ENCODE measurements at regions not wholly inside any gene's neighbourhood (a gene's known extent, or its start where the extent isn't known, plus 50 kb on each side); places are given as distances from the start of the nearest gene placed in this dataset.
"Not testable (repeated sequence)": the region's sequence is repeated elsewhere in the genome, so short reads cannot be mapped to it uniquely, and the experiment has no call there.

DNA sequence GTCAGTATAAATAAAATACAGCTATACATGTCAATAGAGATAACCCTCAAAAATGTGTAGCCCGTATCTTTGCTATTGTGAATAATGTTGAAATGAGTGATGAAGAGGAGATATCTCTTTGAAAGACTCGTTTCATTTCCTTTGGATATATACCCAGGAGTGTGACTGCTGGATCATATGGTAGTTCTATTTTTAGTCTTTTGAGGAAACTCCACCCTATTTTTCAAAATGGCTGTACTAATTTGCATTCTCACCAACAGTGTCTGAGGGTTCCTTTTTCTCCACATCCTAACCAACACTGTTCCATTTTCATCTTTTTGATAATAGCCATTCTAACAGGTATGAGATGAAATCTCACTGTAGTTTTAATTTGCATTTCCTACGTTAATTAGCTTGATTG is 237.5 kb upstream of the GBE1 start:
- no peak for DNase-seq

DNA sequence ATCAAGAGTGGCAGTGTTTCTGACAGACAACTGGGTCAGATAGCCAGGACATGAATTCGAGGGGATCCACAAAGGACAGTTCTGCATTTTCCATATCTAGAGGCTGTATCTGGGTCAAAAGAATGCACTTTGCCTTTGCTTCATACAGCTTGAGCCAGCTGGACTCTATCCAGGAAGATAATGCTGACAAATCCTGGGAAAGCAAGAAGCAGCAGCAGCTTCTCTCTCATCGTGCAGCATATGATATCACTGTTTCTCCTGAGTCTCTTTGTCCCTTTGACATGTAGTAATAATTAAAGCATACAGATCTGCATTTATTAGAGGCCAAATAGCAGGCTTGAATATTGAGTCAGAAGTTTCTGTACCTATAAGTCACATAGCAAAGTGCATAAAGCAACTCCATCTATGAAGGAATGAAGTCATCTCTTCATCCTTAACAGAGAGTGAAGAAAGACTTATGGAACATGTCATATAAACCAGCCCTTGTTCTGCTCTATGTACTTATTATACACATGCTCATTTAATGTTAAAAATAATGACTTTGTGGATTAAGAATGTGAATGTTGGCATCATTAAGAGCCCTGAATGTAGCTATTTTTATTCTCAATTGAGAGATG is 236.8 kb upstream of the GBE1 start:
- DNase-seq, result no peak

DNA sequence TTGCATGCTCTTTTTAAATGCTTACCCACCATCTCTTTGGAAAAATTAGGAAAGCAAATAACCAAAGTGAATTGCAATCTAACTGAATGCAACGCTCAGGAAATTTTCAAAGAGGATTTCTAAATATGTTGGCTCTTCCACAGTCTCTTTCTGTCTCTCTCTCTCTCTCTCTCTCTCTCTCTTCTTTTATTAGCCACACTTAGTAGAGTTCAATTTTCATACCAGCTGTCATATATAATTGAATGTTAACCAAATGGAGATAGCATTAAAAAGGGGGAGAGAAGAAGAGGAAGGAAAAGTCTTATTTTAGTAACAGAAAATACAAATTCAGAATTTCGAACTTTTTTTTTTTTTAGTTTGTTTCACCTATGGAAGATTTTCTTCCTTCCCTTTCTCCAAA is 235.9 kb upstream of the GBE1 start:
- no peak for DNase-seq

DNA sequence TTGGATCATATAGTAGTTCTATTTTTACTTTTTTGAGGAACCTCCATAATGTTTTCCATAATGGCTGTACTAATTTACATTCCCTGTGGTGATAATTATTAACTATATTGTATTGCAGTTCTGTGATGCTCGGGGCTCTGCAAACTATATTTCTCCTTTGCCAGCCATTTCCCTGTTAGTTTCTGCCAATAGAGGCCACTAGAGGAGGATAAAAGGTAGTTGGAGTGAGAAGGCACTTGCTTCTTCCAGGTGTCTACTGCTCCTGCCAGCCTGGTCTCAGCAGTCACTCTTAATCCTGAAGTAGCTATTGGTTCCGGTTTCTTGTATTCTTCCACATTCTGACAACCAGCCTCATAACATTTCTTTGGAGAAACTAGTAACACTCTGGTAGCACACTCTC is 233.9 kb upstream of the GBE1 start:
- no peak for DNase-seq

DNA sequence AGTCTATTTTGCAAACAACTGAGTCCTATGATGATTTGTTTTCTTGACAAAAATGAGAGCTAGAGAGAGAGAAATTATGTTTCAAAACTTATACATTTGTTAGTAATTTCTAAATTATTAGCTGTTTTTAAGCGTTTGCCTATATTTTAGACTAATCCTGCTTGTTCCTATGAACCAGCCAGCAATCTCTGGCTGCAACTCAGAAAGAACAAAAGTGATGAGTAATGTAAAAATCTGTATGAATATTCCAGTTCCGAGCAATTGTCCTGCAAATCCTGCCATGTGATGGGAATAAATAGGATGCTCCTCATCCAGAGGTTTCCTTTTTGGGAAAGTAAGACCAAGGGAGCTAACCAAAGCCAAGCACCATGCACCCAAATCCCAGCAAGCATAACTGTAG is 228.3 kb upstream of the GBE1 start:
- DNase-seq, result no peak

DNA sequence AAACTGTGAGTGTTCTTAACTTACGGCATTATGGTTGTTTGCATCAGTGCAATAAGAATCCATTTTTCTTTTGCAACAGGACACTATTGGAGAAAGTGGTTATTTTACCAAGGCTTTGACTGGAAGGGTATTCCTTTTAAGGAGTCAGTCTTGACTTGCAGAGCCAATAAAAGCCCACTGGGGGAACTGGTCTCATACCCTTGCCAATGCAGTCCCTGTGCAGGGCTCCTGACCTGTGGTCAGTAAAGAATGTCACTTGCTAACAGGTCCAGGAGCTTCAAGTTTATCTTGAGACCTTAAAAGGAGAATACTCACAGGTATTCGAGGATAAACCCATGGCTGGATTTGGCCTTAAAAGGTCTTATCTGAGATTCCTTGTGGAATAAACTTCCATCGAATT is 227.8 kb upstream of the GBE1 start:
- no peak for DNase-seq

DNA sequence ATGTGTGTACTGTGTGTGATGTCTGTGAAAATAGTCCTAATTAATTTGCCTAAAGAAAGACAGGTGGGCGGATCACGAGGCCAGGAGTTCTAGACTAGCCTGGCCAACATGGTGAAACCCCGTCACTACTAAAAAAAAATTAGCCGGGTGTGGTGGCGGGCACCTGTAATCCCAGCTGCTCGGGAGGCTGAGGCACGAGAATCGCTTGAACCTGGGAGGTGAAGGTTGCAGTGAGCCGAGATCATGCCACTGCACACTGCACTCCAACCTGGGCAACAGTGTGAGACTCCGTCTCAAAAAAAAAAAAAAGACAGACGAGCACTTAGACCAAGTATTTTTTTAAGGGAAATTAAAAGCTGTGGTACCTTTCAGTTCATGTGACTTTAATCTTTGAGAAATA is 226.0 kb upstream of the GBE1 start:
- not testable (repeated sequence) for DNase-seq

DNA sequence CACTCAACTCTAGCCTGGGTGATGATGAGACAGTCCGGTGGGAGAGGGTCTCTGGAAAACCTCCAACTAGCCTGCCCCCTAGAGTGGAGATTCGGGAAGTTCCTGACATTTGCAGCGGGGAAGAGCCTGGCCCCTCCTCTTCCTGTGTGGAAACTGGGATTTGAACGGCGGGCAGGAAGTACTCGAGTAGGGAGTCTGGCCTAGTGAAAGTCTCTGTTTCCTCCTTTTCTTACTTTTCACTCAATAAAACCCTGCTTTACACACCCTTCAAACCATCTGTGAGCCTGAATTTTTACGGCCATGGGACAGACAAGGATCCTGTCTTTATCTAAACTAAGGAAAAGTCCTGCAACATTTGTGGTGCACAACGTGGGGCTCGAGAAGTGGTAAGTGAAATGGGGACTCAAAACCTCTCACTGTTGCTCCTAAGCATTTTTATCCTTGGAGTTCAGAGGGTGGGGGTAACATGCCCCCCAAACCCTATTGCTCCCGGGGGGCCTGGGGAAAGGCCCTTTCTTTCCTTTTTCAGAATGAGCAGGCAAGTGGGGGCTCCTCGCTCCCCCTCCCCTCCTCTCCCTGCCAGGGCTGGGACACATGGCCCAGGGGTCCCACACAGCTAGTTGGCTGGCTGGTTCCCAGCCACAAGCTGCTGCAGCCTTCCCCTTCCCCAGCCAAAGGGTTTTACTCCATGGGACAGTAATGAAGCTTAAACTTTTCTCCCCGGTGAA is 224.7 kb upstream of the GBE1 start:
- DNase-seq, result no peak

DNA sequence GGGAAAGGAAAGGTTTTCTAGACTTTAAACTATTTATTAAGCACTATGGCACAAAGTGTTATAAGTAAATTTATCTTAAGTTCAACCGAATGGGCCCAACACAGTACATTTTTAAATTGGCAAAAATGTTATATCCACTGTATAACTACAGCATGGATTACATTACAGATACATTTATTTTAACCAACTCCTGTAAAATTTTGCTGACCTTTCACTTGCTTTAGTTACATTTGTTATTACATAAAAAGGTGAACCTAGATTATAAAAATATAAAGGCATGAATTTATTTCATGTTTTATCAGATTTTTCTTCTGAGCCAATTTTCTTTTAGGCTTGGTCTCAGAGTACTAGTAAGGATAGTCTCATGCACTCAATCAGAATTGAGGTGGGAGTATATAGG is 221.9 kb upstream of the GBE1 start:
- no peak for DNase-seq

DNA sequence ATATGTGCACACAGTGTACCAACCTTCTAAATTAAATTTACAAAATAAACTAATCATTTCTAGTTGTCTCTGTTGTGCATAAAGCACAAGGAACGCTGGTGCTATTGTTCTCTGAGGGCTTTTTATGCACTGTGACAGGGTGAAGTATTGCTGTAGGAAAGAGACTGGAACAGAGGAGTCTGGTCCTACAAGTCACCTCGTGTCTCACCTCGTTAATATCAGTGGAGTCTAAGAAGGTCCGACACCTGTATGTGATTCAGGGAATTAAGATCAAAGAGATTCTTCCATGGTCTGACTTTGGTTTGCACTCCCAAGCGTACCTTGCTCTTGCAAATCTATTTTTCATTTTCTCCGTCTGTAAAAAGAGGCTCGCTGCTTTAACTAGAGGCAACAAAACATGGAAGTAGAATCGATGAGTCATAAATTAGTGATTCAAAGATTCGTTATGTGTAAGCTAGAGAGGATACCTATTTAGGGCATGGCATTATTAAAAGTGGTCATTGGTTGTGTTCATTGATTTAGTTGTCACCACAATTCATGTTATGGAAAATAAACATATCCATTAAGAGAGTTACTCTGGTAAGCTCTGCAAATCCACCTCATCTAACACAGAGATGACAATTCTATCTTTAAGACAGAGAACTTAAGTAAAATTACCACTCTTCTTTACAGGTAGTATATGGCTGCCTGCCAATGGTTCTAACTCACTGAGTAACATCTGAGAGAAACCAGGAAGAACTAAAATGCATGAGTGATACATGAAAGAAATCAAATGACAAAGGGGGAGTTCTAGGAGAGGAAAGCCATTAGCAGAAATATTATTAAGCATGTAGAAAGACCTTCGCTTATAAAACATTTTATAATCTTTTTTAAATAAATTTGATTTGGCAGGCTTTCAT is 219.4 kb upstream of the GBE1 start:
- no peak for DNase-seq

DNA sequence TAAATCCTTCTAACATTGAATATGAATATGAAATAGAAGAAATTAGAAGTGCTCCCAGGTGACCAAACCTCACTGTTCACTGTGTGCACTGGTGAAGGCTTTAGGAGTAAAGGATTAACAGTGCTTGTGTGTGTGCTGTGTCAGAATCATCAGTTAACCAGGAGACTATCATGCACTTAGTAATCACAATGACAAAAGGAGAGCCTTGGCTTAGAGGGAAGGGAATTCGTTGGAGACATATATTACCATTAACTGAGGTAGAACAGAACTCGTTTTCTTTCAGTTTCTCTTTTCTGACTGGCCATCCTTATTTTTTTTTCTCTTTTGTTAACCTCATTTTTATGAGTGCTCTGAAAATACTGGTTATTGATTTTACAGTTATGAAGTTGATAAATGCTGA is 213.3 kb upstream of the GBE1 start:
- DNase-seq, result no peak

DNA sequence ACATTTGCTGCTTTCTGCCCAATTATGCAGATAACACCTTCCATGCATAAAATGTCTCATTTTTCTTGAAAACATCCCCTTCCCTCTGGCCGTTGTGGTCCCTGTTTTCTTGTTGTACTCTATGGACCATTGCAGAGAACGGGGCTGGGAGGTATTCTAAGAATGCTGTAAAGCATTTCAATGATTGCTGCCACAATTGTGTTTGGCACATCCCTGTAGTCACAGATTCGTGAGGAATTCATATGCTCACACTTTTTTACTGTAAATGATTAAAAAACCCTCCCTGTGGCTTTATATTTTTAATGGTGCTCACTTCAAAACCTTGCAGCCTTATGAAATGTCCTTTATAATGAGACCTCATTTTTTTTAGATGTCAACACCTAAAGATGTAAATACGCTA is 207.2 kb upstream of the GBE1 start:
- DNase-seq, result no peak

DNA sequence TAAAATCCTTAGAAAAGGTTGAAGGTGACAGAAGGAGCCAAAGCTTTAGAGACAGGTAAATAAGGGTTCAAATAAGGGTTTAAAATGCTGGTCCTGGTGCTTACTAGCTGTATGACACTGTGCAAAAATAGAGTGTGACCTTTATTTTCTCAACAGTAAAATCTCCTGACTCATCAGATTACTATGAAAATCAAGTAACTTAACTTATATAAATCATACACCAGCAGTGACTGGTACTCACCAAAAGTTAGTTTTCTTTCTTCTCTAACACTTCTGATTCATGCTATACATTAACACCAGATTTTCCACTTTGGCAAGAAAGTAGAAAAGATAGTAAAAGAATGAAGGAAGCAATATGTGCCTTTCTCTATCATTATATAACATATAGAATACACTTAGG is 205.9 kb upstream of the GBE1 start:
- no peak for DNase-seq

DNA sequence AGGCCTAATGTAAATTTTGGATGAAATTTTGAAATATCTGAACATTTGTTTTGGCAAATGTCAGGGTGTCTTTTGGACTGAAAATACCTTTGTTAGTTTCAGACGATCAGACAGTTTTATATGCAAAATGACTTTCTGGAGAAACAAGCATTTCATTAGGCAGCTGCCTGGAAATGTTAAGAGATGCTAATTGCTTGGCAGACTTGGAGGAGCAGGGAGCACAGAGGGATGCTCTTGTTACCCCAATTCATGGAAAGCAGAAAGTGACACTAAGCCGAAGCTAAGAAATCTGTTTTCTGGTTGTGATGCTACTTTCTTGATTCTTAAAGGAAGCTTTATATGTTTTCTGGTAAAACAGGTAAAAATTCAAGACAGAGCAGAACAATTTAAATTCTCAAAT is 204.3 kb upstream of the GBE1 start:
- no peak for DNase-seq

DNA sequence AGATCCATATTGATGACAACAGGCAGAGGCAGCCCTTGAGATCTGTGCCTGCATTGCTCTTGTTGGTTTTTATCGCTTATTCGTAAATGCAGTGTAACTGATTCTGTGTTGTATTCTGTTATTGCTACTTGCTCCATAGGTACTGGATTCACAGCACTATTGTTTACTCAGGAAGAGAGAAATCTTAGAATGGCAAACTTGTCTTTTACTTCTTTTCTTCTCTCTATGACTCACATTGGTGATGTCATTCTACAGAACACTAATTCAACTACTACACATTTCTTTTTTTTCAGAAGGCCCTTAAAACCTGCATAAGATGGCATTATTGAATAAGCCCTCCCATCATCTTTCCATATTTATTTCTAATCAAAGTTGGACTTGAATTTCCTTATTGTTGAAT is 201.0 kb upstream of the GBE1 start:
- DNase-seq, result no peak

DNA sequence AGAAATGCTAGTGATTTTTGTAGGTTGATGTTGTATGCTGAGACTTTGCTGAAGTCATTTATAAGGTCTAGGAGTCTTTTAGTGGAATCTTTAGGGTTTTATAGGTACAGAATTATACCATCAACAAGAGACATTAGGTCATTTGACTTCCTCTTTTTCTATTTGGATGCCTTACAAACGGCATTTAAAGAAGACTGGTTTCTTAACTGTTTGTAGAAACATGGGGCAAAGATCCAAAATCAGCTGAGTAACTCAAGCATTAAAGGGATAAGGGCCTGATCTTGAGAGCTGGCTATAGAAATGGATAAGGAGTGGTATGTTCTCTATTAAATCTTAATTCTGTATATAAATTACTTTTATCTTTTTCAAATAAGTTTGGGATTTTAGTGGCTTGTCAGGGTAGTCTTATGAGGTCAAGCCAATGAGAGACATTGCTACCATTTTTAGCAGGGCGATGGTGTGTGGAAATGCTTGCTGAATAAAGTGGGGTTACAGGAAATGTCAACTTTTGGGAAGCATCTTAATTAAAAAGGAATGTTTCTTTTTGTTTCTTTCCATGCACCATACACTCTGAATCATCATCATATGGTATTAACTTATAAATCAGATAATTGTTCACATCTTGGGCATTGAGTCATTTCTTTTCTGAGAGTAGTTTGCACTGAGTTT is 197.7 kb upstream of the GBE1 start:
- no peak for DNase-seq

DNA sequence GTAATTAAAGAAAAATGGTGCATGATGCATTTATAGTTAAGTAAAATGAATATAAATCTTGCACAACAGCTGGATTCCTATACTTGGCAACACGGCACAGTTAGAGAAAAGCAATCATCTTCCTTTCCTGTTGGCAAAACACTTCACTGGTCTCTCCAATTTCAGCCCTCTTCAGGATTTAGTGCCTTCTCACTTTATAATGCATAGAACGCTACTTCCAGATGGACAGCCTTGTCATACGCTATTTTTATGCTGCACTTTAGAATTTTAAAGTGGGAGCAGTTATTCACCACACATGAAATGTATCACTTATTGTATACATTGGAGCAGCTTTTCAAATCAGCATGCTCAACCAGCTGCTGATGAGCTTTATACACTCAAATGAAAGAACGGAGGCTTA is 194.4 kb upstream of the GBE1 start:
- no peak for DNase-seq

DNA sequence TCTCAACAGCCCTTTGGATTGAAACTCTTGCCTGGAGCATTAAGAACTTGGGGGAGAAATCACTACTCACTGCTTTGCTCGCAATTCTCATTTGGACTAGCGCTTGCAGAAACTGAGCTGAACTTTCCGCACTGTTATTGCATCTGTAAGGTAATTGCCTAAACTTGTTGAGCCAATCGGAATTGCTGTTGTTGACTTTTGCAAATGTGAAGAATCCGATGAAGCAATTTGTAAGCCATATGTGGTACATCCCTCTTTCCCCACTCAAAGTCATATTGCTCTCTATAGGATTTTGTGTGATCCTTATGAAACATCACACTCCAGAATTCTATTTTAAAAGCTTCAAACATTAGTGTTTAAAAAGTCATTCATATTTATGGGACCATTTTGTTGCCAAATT is 191.7 kb upstream of the GBE1 start:
- DNase-seq, result no peak

DNA sequence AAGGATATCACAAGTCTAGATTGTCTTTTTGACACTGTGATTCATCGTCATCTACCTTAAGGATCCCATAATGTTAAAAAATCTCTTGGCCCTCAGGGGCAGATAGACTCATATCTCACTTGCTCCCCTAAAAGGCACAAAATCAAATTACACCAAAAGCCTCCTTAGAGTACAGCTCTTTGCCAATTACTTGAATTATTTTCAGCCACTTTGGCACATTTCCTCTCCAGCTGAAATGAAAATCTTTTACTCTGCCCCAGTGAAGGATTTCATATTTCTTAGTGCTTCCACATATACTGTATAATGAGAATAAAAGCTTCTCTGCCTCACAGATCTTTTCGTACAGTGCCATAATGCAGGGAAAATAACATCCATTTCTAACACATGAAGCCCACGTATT is 190.7 kb upstream of the GBE1 start:
- no peak for DNase-seq

DNA sequence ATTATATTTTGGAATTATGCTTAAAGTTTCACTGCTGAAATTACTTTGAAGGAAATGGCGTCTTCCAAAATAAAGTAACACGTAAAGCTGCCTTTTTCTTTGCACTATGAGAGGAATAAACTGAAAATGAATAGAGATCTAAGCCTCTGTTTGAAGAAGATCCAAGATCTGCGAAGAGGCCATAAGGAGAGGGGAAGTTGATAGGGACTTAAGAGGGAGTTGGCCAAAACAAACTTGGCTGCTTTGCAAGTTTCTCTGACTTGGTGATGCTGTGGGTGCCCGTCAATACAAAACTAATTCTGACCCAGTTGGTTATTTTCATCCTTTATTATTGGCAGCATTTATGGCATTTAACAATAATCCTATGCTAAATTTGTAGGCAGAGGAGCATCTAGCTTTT is 190.2 kb upstream of the GBE1 start:
- DNase-seq, result no peak

DNA sequence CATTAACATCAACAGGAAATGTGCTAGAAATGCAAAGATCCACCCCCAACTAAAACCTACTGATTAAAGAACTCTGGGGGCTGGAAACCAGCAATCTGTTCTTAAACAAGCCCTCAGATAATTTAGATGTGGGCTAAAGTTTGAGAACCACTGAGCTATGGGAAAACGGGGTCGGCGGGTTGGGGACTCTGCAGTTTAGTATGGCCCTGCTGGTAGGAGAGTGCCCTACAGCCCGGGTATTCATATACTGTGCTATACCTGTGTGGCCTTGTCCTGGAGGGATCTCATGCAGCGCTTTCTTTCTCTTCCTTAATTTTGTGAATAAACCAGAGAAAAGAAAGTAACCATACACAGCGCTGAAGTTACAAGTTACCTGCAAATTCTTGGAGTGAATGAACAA is 189.7 kb upstream of the GBE1 start:
- DNase-seq, result no peak

DNA sequence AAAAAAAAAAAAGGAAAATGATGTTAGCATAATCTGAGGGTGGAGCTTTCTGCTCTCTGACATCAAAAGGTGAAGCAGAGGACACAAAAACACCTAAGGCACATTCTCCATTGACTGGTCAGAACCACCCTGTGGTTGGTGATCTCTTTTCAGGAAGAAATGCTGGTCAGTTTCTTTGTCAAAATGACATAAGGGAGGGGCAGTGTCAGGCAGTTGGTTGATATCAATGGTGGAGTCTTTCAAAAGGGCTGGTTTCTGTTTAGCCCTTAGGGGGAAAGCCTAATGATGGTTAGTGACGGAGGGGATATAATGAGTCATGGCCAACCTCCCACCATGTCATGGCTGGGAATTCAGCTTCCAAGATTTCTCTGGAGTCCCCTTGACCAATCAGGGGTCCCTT is 185.9 kb upstream of the GBE1 start:
- no peak for DNase-seq

DNA sequence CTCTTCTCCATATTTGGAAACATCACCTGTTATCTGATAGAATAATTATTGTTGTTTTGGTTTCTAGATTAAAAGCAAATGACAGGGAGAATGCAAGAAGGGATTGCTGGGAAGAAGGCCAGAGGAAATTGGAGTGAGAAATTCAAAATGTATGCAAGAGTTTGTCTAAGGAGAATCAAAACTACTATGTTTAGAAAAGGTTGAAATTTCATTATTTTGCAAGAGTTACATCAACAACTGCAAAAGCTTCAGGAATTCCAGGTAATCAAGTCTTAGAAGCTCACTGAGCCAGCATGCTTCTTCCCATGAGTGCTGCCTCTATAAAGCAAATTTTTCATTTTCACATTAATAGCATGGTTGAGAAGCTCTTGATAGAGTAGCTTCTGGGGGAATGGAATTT is 177.2 kb upstream of the GBE1 start:
- DNase-seq, result no peak

DNA sequence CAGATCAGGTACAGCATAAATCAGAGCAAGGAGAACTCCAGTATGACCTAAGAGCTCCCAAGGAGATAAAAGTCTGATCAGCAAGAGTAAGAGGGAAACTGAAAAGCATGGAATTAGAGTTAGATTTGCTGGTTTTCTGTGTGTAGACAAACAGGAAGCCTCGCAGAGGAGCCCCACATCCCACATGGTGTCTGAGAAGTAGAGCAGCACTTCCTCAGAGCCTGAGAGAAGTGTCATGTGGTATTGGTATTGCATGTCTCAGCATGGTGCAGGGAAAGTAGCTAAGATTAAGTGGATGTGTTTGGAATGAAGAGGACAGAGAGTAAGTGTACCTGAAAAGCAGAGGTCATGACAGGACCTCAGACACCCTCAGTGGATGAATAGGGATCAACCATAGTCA is 175.4 kb upstream of the GBE1 start:
- DNase-seq, result no peak

All from CD4-positive, alpha-beta T cell treated with Interleukin-10 for 1 hour (primary cell).